ENCODE measurements at regions not wholly inside any gene's neighbourhood (a gene's known extent, or its start where the extent isn't known, plus 50 kb on each side); places are given as distances from the start of the nearest gene placed in this dataset.
"Not testable (repeated sequence)": the region's sequence is repeated elsewhere in the genome, so short reads cannot be mapped to it uniquely, and the experiment has no call there.

GRCh38 chr7:126083014-126083413 lies 1153.4 kb upstream of the POT1 start:
- TF ChIP-seq CTCF (IDR thresholded peaks at IDR 0.05; ENCODE audit: low read depth, low read length), result no peak
- H3K4me3 ChIP-seq (ENCODE audit: low read depth, low read length), result no peak overlapping the region
- in situ Hi-C loops (cut with HindIII; ENCODE audit: low sequenced_read_pairs), result no loop called here
- DNase-seq (ENCODE audit: low read depth, low spot score), result no peak

GRCh38 chr7:126079581-126079980 lies 1150.0 kb upstream of the POT1 start:
- no peak for TF ChIP-seq CTCF (IDR thresholded peaks at IDR 0.05; ENCODE audit: low read depth, low read length)
- no peak overlapping the region for H3K4me3 ChIP-seq (ENCODE audit: low read depth, low read length)
- no peak for DNase-seq (ENCODE audit: low read depth, low spot score)
- in situ Hi-C loops (cut with HindIII; ENCODE audit: low sequenced_read_pairs), result no loop called here

GRCh38 chr7:126079151-126079550 lies 1149.5 kb upstream of the POT1 start:
- no peak for TF ChIP-seq CTCF (IDR thresholded peaks at IDR 0.05; ENCODE audit: low read depth, low read length)
- no peak overlapping the region for H3K4me3 ChIP-seq (ENCODE audit: low read depth, low read length)
- in situ Hi-C loops (cut with HindIII; ENCODE audit: low sequenced_read_pairs), result no loop called here
- no peak for DNase-seq (ENCODE audit: low read depth, low spot score)

- no peak for TF ChIP-seq CTCF (IDR thresholded peaks at IDR 0.05; ENCODE audit: low read depth, low read length)
- in situ Hi-C loops (cut with HindIII; ENCODE audit: low sequenced_read_pairs), result no loop called here
- DNase-seq (ENCODE audit: low read depth, low spot score), result no peak
- H3K4me3 ChIP-seq (ENCODE audit: low read depth, low read length), result no peak overlapping the region
Observed at GRCh38 chr7:126065766-126066165, 1136.1 kb upstream of the POT1 start.

- DNase-seq (ENCODE audit: low read depth, low spot score), result no peak
- no peak overlapping the region for H3K4me3 ChIP-seq (ENCODE audit: low read depth, low read length)
- no peak for TF ChIP-seq CTCF (IDR thresholded peaks at IDR 0.05; ENCODE audit: low read depth, low read length)
- in situ Hi-C loops (cut with HindIII; ENCODE audit: low sequenced_read_pairs), result no loop called here
Observed at GRCh38 chr7:126057979-126058378, 1128.4 kb upstream of the POT1 start.

- DNase-seq (ENCODE audit: low read depth, low spot score); H3K4me3 ChIP-seq (ENCODE audit: low read depth, low read length); in situ Hi-C loops (cut with HindIII; ENCODE audit: low sequenced_read_pairs): not testable (repeated sequence)
Observed at GRCh38 chr7:126056613-126057012, 1127.0 kb upstream of the POT1 start.

- in situ Hi-C loops (cut with HindIII; ENCODE audit: low sequenced_read_pairs), result no loop called here
- TF ChIP-seq CTCF (IDR thresholded peaks at IDR 0.05; ENCODE audit: low read depth, low read length), result no peak
- no peak overlapping the region for H3K4me3 ChIP-seq (ENCODE audit: low read depth, low read length)
- DNase-seq (ENCODE audit: low read depth, low spot score), result no peak
Observed at GRCh38 chr7:126052229-126052628, 1122.6 kb upstream of the POT1 start.
